ENCODE measurements at regions not wholly inside any gene's neighbourhood (a gene's known extent, or its start where the extent isn't known, plus 50 kb on each side); places are given as distances from the start of the nearest gene placed in this dataset.

DNA sequence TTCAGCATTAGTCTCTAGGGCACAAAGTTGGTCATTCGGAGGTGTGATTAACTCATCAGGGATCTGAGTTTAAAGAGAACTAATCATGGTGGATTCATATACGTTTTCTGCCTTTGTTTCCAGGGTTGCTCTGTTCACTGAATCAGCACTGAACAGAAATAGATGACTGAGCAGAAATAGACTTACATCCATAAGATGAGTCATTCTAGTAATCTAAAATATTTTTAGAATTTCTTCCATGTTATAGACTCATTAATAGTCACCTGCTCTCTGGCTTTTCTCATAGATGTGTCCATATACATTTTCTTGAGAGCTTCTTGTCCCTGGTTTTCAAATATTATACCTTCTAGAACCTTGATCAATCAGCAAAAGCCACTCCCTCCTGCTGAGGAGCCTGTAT, 837.6 kb upstream of the DPPA4 start (continued):
- TF ChIP-seq ZNF79 (CRISPR knock-in tag; IDR thresholded peaks at IDR 0.05; ENCODE audit: low read depth), result no peak
- TF ChIP-seq, protein P1, sequence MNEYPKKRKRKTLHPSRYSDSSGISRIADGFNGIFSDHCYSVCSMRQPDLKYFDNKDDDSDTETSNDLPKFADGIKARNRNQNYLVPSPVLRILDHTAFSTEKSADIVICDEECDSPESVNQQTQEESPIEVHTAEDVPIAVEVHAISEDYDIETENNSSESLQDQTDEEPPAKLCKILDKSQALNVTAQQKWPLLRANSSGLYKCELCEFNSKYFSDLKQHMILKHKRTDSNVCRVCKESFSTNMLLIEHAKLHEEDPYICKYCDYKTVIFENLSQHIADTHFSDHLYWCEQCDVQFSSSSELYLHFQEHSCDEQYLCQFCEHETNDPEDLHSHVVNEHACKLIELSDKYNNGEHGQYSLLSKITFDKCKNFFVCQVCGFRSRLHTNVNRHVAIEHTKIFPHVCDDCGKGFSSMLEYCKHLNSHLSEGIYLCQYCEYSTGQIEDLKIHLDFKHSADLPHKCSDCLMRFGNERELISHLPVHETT (CRISPR knock-in tag; conservative IDR thresholded peaks at IDR 0.05 in 1 of 2, IDR thresholded peaks at IDR 0.05 in 1 of 2), result no peak

DNA sequence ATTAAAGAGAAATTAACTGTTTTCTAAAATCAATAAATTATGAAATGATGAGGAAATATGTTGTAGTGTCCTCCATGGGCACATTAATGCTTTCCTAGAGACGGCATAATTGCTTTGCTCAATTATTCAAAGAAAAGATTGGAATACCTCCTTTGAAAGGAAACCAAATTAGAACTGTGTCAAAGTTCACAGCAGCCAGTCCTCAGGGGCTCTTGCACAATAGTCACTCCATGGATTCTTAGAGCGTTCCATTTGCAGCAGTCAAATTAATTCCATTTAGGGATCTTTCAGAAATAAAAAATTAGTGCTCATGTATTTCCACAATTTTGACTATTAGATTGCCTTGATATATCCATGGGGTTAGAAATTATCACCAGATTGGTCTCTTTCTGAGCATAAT, 841.6 kb upstream of the DPPA4 start:
- no TSS peak for BruUV-seq (replicated peaks)
- no peak overlapping the region for H3K27ac ChIP-seq (ENCODE audit: extremely low read depth, low read depth, low read length)
- in situ Hi-C loops (cut with MboI) (no loop called here), intact Hi-C loops (cut with micrococcal nuclease) (no loop called here)
- no peaks in the 10 kb centered on the region for H4K20me1 ChIP-seq (replicated peaks; ENCODE audit: control insufficient read depth, insufficient read depth, low read length)
- DNase-seq (ENCODE audit: extremely low read depth in 1 of 4, low spot score in 3 of 4), result no peak
- H3K4me2 ChIP-seq (ENCODE audit: insufficient read depth, low read length), result no peak overlapping the region
- H2AFZ ChIP-seq (ENCODE audit: low read depth, low read length), result no peak overlapping the region
- H3K27me3 ChIP-seq (ENCODE audit: control insufficient read depth in 2 of 2, insufficient read depth in 2 of 2, low read length in 2 of 2), result no peaks in the 10 kb centered on the region
- no peaks in the 10 kb centered on the region for H3K9me1 ChIP-seq (ENCODE audit: control insufficient read depth, insufficient read depth, low read length)
- no peak overlapping the region for H3K9ac ChIP-seq (ENCODE audit: insufficient read depth in 1 of 2, low read depth in 2 of 2, low read length in 2 of 2)
- H3K9me3 ChIP-seq (replicated peaks; ENCODE audit: control insufficient read depth, insufficient read depth, low read depth, low read length), result no peaks in the 10 kb centered on the region
- no peak for ATAC-seq
- no peaks in the 10 kb centered on the region for H3K79me2 ChIP-seq (ENCODE audit: control insufficient read depth, insufficient read depth, low read length)
- WGBS (ENCODE audit: insufficient coverage, low coverage, missing lambda C conversion rate), result 0% methylated on average over 2 of the region's 2 CpGs
- ChIA-PET CTCF (ENCODE audit: low intra/inter-chr PET ratio) (no interaction called here), POLR2A (no interaction called here)
- no peaks in the 10 kb centered on the region for H3K4me1 ChIP-seq (replicated peaks in 1 of 2; ENCODE audit: control insufficient read depth in 2 of 2, insufficient read depth in 2 of 2, low read length in 2 of 2)
- no peaks in the 10 kb centered on the region for H3K36me3 ChIP-seq (ENCODE audit: control insufficient read depth, insufficient read depth, low read length)
- no peak overlapping the region for H3K4me3 ChIP-seq
- FAIRE-seq, result no peak
- TF ChIP-seq, protein P2, sequence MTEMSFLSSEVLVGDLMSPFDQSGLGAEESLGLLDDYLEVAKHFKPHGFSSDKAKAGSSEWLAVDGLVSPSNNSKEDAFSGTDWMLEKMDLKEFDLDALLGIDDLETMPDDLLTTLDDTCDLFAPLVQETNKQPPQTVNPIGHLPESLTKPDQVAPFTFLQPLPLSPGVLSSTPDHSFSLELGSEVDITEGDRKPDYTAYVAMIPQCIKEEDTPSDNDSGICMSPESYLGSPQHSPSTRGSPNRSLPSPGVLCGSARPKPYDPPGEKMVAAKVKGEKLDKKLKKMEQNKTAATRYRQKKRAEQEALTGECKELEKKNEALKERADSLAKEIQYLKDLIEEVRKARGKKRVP (CRISPR knock-in tag; IDR thresholded peaks at IDR 0.05), result no peak
- TF ChIP-seq CBX3 (IDR thresholded peaks at IDR 0.05; ENCODE audit: borderline replicate concordance in 1 of 2, low read length in 2 of 2) (no peak), GTF2A2 (tag; IDR thresholded peaks at IDR 0.05) (no peak), ZKSCAN8 (CRISPR knock-in tag; IDR thresholded peaks at IDR 0.05) (no peak), ZNF830 (CRISPR knock-in tag; IDR thresholded peaks at IDR 0.05) (no peak), KAT7 (CRISPR knock-in tag; IDR thresholded peaks at IDR 0.05; ENCODE audit: borderline replicate concordance) (no peak), GTF2E2 (tag; IDR thresholded peaks at IDR 0.05) (no peak), POLR2B (IDR thresholded peaks at IDR 0.05; ENCODE audit: low read depth, partially characterized antibody) (no peak), SAFB (IDR thresholded peaks at IDR 0.05; ENCODE audit: borderline replicate concordance, low read depth, low read length) (no peak), ZNF444 (CRISPR knock-in tag; IDR thresholded peaks at IDR 0.05) (no peak), GABPB1 (CRISPR knock-in tag; IDR thresholded peaks at IDR 0.05) (no peak)
- TF ChIP-seq, protein P3, sequence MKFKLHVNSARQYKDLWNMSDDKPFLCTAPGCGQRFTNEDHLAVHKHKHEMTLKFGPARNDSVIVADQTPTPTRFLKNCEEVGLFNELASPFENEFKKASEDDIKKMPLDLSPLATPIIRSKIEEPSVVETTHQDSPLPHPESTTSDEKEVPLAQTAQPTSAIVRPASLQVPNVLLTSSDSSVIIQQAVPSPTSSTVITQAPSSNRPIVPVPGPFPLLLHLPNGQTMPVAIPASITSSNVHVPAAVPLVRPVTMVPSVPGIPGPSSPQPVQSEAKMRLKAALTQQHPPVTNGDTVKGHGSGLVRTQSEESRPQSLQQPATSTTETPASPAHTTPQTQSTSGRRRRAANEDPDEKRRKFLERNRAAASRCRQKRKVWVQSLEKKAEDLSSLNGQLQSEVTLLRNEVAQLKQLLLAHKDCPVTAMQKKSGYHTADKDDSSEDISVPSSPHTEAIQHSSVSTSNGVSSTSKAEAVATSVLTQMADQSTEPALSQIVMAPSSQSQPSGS (CRISPR knock-in tag; IDR thresholded peaks at IDR 0.05), result no peak
- TF ChIP-seq, protein P4, sequence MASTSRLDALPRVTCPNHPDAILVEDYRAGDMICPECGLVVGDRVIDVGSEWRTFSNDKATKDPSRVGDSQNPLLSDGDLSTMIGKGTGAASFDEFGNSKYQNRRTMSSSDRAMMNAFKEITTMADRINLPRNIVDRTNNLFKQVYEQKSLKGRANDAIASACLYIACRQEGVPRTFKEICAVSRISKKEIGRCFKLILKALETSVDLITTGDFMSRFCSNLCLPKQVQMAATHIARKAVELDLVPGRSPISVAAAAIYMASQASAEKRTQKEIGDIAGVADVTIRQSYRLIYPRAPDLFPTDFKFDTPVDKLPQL (IDR thresholded peaks at IDR 0.05; ENCODE audit: extremely low read depth, insufficient read length), result no peak
- TF ChIP-seq, protein P5, sequence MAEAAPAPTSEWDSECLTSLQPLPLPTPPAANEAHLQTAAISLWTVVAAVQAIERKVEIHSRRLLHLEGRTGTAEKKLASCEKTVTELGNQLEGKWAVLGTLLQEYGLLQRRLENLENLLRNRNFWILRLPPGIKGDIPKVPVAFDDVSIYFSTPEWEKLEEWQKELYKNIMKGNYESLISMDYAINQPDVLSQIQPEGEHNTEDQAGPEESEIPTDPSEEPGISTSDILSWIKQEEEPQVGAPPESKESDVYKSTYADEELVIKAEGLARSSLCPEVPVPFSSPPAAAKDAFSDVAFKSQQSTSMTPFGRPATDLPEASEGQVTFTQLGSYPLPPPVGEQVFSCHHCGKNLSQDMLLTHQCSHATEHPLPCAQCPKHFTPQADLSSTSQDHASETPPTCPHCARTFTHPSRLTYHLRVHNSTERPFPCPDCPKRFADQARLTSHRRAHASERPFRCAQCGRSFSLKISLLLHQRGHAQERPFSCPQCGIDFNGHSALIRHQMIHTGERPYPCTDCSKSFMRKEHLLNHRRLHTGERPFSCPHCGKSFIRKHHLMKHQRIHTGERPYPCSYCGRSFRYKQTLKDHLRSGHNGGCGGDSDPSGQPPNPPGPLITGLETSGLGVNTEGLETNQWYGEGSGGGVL (CRISPR knock-in tag; IDR thresholded peaks at IDR 0.05), result no peak

Measured in K562 (cell line).